ENCODE measurements at regions not wholly inside any gene's neighbourhood (a gene's known extent, or its start where the extent isn't known, plus 50 kb on each side); places are given as distances from the start of the nearest gene placed in this dataset.

DNA sequence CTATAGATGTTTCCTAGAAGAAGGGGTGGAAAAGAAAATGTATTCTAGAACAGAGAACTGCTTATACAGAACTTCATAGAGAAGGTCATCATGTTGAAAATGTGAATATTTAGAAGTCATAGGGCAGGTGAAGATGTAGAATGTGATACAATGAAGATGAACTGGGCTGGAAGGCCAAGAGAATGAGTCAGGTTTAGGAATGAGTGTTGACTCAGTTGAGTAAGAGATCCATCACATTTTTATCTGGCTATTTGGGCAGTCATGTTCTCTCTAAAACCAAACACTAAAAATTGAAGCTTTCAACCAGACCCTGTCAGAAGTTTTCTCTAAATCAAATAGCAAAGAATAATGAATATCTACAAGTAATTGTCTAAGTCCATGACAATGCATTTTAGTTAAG is 660.5 kb downstream of the KCNJ2 start:
- TF ChIP-seq, protein P1, sequence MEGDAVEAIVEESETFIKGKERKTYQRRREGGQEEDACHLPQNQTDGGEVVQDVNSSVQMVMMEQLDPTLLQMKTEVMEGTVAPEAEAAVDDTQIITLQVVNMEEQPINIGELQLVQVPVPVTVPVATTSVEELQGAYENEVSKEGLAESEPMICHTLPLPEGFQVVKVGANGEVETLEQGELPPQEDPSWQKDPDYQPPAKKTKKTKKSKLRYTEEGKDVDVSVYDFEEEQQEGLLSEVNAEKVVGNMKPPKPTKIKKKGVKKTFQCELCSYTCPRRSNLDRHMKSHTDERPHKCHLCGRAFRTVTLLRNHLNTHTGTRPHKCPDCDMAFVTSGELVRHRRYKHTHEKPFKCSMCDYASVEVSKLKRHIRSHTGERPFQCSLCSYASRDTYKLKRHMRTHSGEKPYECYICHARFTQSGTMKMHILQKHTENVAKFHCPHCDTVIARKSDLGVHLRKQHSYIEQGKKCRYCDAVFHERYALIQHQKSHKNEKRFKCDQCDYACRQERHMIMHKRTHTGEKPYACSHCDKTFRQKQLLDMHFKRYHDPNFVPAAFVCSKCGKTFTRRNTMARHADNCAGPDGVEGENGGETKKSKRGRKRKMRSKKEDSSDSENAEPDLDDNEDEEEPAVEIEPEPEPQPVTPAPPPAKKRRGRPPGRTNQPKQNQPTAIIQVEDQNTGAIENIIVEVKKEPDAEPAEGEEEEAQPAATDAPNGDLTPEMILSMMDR (IDR thresholded peaks at IDR 0.05; ENCODE audit: extremely low read depth in 1 of 2, insufficient read depth in 1 of 2, low read depth in 1 of 2, low read length in 2 of 2), result no peak
- TF ChIP-seq EZH2 (IDR thresholded peaks at IDR 0.05; ENCODE audit: borderline replicate concordance, low read depth, low read length, severe bottlenecking) (no peak), POLR2AphosphoS5 (IDR thresholded peaks at IDR 0.05; ENCODE audit: insufficient read depth, low read depth, low read length) (no peak), POLR2A (IDR thresholded peaks at IDR 0.05; ENCODE audit: low read depth, low read length) (no peak), GATA2 (IDR thresholded peaks at IDR 0.05; ENCODE audit: insufficient read depth, insufficient read length, low read depth, low read length) (no peak), JUN (IDR thresholded peaks at IDR 0.05; ENCODE audit: borderline replicate concordance, insufficient read depth, insufficient read length, low read depth) (no peak), MYC (IDR thresholded peaks at IDR 0.05; ENCODE audit: low read depth, low read length) (no peak)
- TF ChIP-seq, protein P2, sequence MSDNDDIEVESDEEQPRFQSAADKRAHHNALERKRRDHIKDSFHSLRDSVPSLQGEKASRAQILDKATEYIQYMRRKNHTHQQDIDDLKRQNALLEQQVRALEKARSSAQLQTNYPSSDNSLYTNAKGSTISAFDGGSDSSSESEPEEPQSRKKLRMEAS (IDR thresholded peaks at IDR 0.05; ENCODE audit: insufficient read depth, insufficient read length), result no peak

All from endothelial cell of umbilical vein (primary cell).